Nucleus accumbens (tissue), 56 donors: ENCODE measurements at regions not wholly inside any gene's neighbourhood (a gene's known extent, or its start where the extent isn't known, plus 50 kb on each side); places are given as distances from the start of the nearest gene placed in this dataset.
"Not testable (repeated sequence)": the region's sequence is repeated elsewhere in the genome, so short reads cannot be mapped to it uniquely, and the experiment has no call there.

Experiments
- DNase-seq, 56 donors: peaks; one replicate each; lab custom pipeline; 2025; lab: John Stamatoyannopoulos, UW

DNA sequence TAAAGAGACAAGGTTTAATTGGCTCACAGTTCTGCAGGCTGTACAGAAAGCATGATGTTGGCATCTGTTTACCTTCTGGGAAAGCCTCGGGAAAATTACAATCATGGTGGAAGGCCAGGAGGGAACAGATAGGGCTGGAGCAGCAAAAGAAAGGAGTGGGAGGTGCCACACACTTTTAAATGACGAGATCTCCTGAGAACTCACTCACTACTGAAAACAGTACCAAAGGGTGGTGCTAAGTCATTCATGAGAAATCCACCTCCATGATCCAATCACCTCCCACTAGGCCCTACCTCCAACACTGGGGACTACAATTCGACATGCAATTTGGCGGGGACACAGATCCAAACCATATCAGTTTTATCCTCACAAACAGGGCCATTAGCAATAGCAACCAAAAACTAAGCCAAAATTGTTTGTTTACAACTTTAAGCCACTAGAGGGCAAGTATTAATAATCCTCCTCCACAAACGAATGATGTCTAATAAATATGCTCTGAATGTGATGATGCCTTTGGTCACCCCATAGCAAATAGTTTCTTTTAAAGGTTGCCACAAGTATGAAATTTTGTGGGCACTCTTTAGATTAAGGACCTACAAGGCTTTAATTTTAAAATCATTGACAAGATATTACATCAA is 129.2 kb upstream of the NRBF2 start:
- no peak for DNase-seq

- no peak for DNase-seq
Measured at GRCh38 chr10:62996925-62997324, 136.2 kb upstream of the NRBF2 start.

GRCh38 chr10:62996516-62996915 is 136.6 kb upstream of the NRBF2 start:
- DNase-seq = no peak

- DNase-seq = no peak
Measured at GRCh38 chr10:62993121-62993520, 140.0 kb upstream of the NRBF2 start.

DNA sequence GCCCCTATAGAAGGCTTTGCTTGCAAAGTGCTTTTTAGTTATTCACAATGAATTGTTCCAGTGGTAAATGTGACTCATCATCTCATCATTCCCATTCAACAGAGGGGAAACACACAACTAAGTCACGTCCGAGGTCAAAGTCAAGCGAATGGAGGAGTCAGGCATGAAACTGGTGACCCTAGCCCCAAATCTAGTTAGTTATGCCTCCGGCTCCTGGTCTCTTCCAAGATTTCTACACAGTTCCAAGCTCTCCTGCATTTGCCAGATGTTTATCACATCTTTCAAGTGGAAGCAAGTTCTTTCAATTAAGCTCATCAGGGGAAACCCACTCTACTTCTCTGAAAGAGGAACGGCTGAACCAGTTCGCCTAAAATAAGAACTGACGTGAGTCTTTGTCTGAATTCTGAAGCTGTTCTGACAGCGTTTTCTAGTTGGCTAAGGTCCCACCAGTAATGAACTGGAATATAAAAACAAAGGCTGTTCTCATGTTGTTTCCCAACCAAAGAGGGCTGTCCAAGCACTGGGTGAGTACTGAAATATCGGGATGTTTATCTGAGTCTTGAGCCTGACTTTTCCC is 140.9 kb upstream of the NRBF2 start:
- peak in 7 of 56 donors; percentile 1 to 39 (median 5) for DNase-seq

DNA sequence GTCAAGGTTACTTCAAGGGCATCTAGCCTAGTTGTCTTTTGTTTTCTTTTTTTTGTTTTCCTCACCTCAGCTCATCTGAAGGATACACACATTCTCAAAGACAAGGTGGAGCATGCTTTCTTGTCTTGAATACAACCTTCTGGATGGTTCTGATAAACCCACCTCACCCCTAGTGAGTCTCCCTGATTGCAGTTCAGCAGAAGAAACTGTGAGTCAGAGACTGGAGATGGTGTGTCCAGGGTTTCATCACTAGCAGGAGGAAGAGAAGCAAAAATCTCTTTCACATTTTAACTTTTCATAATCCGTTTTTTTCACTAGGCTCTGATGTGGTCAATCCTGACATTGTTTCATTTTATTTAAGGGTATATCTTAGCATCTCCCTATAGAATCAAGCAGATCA is 143.0 kb upstream of the NRBF2 start:
- DNase-seq = no peak

- no peak for DNase-seq
Measured at GRCh38 chr10:62985807-62986600, 147.1 kb upstream of the NRBF2 start.

GRCh38 chr10:62981096-62981495 is 152.0 kb upstream of the NRBF2 start:
- no peak for DNase-seq

GRCh38 chr10:62980687-62981086 is 152.4 kb upstream of the NRBF2 start:
- DNase-seq = no peak

DNA sequence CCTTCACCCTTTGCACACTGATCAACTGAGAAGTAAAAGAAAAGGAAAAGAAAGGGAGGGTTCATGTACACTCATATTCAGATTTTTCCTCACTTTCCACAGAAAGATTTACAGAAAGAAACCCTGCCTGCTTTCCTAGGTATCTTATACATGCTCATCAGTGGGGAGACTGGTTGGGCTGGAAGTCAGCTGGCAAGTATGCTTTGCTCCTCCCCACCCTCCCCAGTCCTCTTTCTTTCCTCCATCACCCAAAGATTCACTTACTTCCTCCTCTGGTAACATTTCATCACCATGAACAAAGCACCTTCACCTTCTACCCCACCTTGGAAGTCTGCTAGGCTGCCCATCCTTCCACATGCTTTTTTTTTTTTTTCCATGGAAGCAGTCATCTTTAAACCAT is 153.2 kb upstream of the NRBF2 start:
- DNase-seq = no peak

GRCh38 chr10:62978482-62978881 is 154.6 kb upstream of the NRBF2 start:
- DNase-seq = no peak

GRCh38 chr10:62974795-62975194 is 158.3 kb upstream of the NRBF2 start:
- DNase-seq = not testable (repeated sequence)

- DNase-seq = no peak
Measured at GRCh38 chr10:62972103-62972502, 155.9 kb upstream of the EGR2 start.

DNA sequence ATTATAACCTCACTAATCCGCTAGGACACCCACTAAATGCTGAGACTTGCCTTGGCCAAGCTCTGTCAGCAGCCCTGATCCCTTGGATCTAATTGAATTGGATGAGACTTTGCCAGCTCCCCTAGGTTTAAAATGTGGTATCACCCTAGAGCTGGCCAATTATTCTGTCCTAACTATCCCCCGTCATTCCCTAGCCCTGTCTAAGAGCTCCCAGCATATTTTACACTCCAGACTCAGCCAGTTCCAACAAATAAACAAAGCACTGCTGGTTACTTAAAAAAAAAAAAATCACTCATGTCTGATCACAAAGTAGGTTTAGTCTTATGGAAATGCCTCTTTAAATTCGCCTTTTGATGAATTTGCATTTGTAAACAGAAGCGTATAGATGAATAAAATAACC is 147.9 kb upstream of the EGR2 start:
- DNase-seq = no peak

DNA sequence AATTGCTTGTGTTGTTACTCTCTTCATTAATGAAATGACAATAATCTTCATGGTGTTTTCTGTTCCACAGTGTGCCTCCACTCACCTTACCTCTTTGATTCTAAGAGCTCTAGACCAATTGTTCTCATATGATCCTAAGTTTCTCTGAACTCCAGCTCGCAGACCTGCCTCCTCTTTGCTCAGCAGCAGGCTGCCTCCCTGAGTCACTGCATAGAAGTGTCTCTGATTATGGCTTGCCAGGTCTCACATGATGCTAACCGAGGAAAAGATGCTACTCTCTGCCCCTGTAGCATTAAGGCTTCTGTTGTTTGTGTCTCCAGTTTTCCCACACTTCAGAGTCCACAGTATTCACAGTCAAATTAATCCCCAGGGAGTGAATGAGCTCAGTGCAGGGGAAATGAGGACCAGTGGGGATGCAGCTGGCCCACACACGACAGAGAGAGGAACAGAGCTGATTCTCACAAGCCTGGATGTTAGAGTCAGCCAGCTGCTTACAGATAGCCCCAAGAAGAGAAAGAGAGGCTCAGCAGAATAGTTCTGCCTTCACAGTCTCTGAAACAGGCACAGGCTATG is 145.9 kb upstream of the EGR2 start:
- peak in 2 of 56 donors; percentile 0 to 8 for DNase-seq

GRCh38 chr10:62960416-62960815 is 144.2 kb upstream of the EGR2 start:
- DNase-seq = no peak

- no peak for DNase-seq
Measured at GRCh38 chr10:62959553-62959952, 143.4 kb upstream of the EGR2 start.

- no peak for DNase-seq
Measured at GRCh38 chr10:62958980-62959379, 142.8 kb upstream of the EGR2 start.

- DNase-seq = no peak
Measured at GRCh38 chr10:62946278-62946677, 130.1 kb upstream of the EGR2 start.

DNA sequence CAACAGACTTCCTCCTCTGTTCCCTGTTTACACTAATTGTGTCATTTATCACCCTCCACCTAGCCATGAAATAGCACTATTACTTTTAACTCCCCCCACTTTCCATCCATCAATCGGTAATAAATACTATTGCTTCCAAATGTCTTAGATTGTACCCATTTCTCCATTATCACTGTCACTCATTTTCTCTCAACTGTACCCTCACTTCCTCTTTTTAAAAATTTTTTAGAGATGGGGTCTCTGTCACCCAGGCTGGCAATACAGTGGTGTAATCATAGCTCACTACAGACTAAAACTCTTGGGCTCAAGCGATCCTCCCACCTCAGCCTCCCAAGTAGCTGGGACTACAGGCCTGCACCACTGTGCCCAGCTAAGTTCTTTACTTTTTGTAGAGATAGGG is 123.5 kb upstream of the EGR2 start:
- DNase-seq = no peak

DNA sequence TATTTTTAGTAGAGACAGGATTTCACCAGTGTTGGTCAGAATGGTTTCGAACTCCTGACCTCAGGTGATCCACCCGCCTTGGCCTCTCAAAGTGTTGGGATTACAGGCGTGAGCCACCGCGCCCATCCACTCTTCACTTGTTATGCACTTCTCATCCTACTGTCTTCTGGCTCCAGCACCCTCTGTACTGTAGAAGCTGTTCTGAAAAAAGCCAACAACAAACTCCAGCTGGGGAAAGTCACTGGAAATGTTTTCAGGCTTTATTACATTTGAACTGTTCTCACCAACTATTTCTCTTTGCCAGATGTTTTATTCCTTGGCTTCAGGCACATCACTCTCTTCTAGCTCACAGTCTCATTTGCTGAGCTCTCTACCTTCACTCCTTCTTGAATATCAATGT is 122.5 kb upstream of the EGR2 start:
- no peak for DNase-seq

GRCh38 chr10:62937674-62938073 is 121.5 kb upstream of the EGR2 start:
- DNase-seq = no peak
